ENCODE measurements at regions not wholly inside any gene's neighbourhood (a gene's known extent, or its start where the extent isn't known, plus 50 kb on each side); places are given as distances from the start of the nearest gene placed in this dataset.

GRCh38 chr10:123309731-123310130 lies 155.5 kb downstream of the BUB3 start:
- TF ChIP-seq POLR2A (IDR thresholded peaks at IDR 0.05) = no peak
- no peak for TF ChIP-seq CTCF (IDR thresholded peaks at IDR 0.05)
- TF ChIP-seq EP300 (IDR thresholded peaks at IDR 0.05) = no peak
- TF ChIP-seq POLR2AphosphoS5 (IDR thresholded peaks at IDR 0.05) = no peak

All from stomach (tissue), 4 donors.